Gastrocnemius medialis (tissue), 4 donors: ENCODE measurements at regions not wholly inside any gene's neighbourhood (a gene's known extent, or its start where the extent isn't known, plus 50 kb on each side); places are given as distances from the start of the nearest gene placed in this dataset.

ENCODE experiments used
- CTCF ChIP-seq, 5 experiments: fragments of 450-650 bp in 3 of 5; fragments of 200-600 bp in 2 of 5; sonication (generic) in 2 of 5; IDR thresholded peaks in 4 of 5; conservative IDR thresholded peaks in 1 of 5; 1 replicate in 4 of 5; 2 replicates in 1 of 5; pipeline ENCODE4 v1.5.1; 2016 to 2019; ENCODE audit warnings: antibody characterized with exemption in 5 of 5, mild to moderate bottlenecking in 3 of 5, moderate library complexity in 3 of 5
- POLR2A ChIP-seq, 2 donors: fragments of 450-650 bp; IDR thresholded peaks; one replicate each; pipeline ENCODE4 v1.6.1; 2017; ENCODE audit warnings: antibody characterized with exemption in 2 of 2, mild to moderate bottlenecking in 2 of 2, moderate library complexity in 2 of 2

GRCh38 chr12:95402096-95402495, 71.9 kb upstream of the METAP2 start:
- TF ChIP-seq CTCF (IDR thresholded peaks at IDR 0.05 in 4 of 5, conservative IDR thresholded peaks at IDR 0.05 in 1 of 5): no peak
- TF ChIP-seq POLR2A (IDR thresholded peaks at IDR 0.05): no peak
